Mucosa of rectum (tissue), 2 donors: ENCODE measurements at regions not wholly inside any gene's neighbourhood (a gene's known extent, or its start where the extent isn't known, plus 50 kb on each side); places are given as distances from the start of the nearest gene placed in this dataset.

Experiments
- H3K27ac ChIP-seq, 2 donors: one replicate each; pipeline ENCODE4 v1.7.0; 2013; ENCODE audit warnings: inconsistent platforms in 2 of 2, low read depth in 2 of 2, low read length in 2 of 2
- H3K27me3 ChIP-seq, 2 donors: one replicate each; pipeline ENCODE4 v1.7.0; 2013; ENCODE audit warnings: low read length in 2 of 2; ENCODE audit not compliant: control insufficient read depth in 2 of 2, insufficient read depth in 2 of 2
- H3K36me3 ChIP-seq, 2 donors: one replicate each; pipeline ENCODE4 v1.7.0; 2013; ENCODE audit warnings: low read length in 2 of 2; ENCODE audit not compliant: control insufficient read depth in 2 of 2, insufficient read depth in 2 of 2
- H3K4me1 ChIP-seq, 2 donors: one replicate each; pipeline ENCODE4 v1.7.0; 2013; ENCODE audit warnings: low read length in 2 of 2, mild to moderate bottlenecking in 1 of 2; ENCODE audit not compliant: control insufficient read depth in 2 of 2, insufficient read depth in 2 of 2
- H3K4me3 ChIP-seq, 2 donors: one replicate each; pipeline ENCODE4 v1.7.0; 2013; ENCODE audit warnings: low read length in 2 of 2
- H3K9ac ChIP-seq, 2 donors: one replicate each; pipeline ENCODE4 v1.7.0; 2013; ENCODE audit warnings: low read length in 2 of 2, low read depth in 1 of 2, mild to moderate bottlenecking in 1 of 2
- H3K9me3 ChIP-seq, 2 donors: one replicate each; pipeline ENCODE4 v1.7.0; 2013; ENCODE audit warnings: low read length in 2 of 2; ENCODE audit not compliant: control insufficient read depth in 2 of 2
- donor health status: healthy.
- donor health status: Normal muscosa, but diverticular disease.

GRCh38 chr2:235332240-235332890, 161.5 kb upstream of the AGAP1 start:
- Histone ChIP-seq H3K9me3 (no peaks in the 10 kb centered on the region), H3K27me3 (no peaks in the 10 kb centered on the region), H3K9ac (no peak overlapping the region), H3K27ac (no peak overlapping the region), H3K36me3 (no peaks in the 10 kb centered on the region), H3K4me1 (no peaks in the 10 kb centered on the region), H3K4me3 (no peak overlapping the region)

DNA sequence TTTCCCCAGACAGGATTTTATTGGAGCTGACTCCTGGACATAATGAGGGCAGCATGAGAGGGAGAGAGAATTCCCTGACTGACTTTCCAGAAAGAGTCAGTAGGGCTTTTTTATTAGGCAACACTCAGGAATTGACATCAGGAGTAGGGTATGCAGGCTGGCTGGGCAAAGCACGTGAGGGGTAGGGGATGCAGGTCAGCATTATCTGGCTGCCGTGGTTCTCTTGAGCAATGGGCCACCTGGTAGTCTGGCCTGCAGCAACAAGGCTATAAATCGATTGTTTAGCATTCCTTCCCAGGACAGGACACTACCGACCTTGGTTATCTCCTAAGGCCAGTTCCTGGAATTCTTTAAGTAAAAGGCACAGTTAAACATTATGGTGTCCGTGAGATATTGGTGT, 160.8 kb upstream of the AGAP1 start:
- Histone ChIP-seq H3K9ac (no peak overlapping the region), H3K27ac (no peak overlapping the region), H3K27me3 (no peaks in the 10 kb centered on the region), H3K36me3 (no peaks in the 10 kb centered on the region), H3K4me1 (no peaks in the 10 kb centered on the region), H3K4me3 (no peak overlapping the region), H3K9me3 (no peaks in the 10 kb centered on the region)

DNA sequence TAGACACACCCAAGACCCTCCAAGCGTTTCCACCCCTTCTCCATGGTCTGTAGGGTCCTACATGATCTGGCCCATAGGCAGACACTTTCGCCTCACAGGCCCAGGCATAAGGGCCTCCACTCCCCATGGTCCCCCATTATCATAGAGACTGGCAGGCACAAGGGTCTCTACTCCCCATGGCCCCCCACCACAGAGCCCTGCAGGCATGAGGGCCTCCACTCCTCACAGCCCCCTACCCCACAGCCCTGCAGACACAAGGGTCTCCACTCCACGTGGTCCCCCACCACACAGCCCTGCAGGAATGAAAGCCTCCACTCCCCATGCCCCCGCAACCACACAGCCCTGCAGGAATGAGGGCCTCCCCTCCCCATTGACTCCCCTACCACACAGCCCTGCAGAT, 159.7 kb upstream of the AGAP1 start:
- Histone ChIP-seq H3K36me3 (no peaks in the 10 kb centered on the region), H3K4me1 (no peaks in the 10 kb centered on the region), H3K9ac (no peak overlapping the region), H3K27me3 (no peaks in the 10 kb centered on the region), H3K9me3 (no peaks in the 10 kb centered on the region), H3K4me3 (no peak overlapping the region), H3K27ac (no peak overlapping the region)

- Histone ChIP-seq H3K27ac (no peak overlapping the region), H3K4me3 (no peak overlapping the region), H3K9ac (no peak overlapping the region), H3K36me3 (no peaks in the 10 kb centered on the region), H3K9me3 (no peaks in the 10 kb centered on the region), H3K4me1 (no peaks in the 10 kb centered on the region), H3K27me3 (no peaks in the 10 kb centered on the region)
These were observed 150.6 kb upstream of the AGAP1 start for GRCh38 chr2:235343156-235343774.

DNA sequence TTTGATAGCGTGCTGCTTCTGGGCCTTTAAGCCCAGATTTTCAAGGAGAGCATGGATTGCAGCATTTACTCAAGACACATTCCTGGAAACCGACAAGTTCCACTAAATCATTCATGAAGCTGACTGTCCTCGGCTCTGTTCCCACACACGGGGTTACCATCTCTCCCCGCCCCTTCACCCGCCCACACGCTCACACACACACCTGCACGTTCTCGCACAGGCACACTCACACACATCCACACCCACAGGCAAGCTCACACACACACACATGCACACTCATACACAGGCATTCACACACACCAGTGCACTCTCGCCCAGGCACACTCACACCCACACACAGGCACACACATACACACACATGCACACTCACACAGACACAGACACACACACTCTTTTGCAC, 150.0 kb upstream of the AGAP1 start:
- Histone ChIP-seq H3K4me1 (no peaks in the 10 kb centered on the region), H3K27ac (no peak overlapping the region), H3K9me3 (no peaks in the 10 kb centered on the region), H3K9ac (no peak overlapping the region), H3K27me3 (no peaks in the 10 kb centered on the region), H3K36me3 (no peaks in the 10 kb centered on the region), H3K4me3 (no peak overlapping the region)

DNA sequence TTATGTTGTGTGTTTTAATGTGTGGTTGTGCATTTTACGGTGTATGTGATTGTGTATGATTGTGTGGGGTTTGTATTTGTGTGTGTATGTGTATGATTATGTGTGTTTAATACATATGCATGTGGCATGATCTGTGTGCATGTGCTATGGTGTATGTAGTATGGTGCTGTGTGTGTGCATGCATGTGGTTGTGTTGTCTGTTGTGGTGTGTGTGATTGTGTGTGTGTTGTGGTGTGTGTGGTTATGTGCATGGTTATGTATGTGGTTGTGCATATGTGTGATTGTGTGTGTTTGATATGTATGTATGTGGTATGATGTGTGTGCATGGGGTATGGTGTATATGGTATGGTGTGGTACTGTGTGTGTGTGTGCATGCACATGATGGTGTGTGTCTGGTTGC, 148.1 kb upstream of the AGAP1 start:
- H3K4me3 ChIP-seq = no peak overlapping the region
- no peaks in the 10 kb centered on the region for H3K9me3 ChIP-seq
- no peaks in the 10 kb centered on the region for H3K4me1 ChIP-seq
- H3K27ac ChIP-seq = no peak overlapping the region
- H3K9ac ChIP-seq = no peak overlapping the region
- H3K27me3 ChIP-seq = no peaks in the 10 kb centered on the region
- H3K36me3 ChIP-seq = no peaks in the 10 kb centered on the region

GRCh38 chr2:235347691-235348090, 146.2 kb upstream of the AGAP1 start:
- H3K27me3 ChIP-seq = no peaks in the 10 kb centered on the region
- no peaks in the 10 kb centered on the region for H3K9me3 ChIP-seq
- H3K9ac ChIP-seq = no peak overlapping the region
- H3K27ac ChIP-seq = no peak overlapping the region
- H3K4me1 ChIP-seq = no peaks in the 10 kb centered on the region
- no peaks in the 10 kb centered on the region for H3K36me3 ChIP-seq
- H3K4me3 ChIP-seq = no peak overlapping the region

DNA sequence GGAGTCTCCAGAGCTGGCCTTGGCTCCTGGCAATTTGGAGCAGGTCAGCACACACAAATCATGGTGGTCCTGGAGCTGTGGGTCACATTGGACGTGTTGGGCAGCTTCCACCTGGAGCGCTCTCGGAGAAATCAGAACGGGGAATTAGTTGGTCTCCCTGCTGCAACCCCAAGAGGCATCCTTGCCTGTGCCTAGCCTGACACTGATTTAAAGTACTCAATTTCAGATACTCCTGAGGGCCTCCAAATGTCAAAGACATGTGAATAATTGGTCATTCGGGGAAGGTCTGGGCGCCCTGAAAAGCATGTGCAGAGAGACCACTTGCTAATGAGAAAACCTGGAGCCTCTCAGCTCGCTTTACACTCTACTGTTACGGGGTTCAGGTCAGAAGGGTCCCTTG, 145.5 kb upstream of the AGAP1 start:
- Histone ChIP-seq H3K27me3 (no peaks in the 10 kb centered on the region), H3K9me3 (no peaks in the 10 kb centered on the region), H3K27ac (no peak overlapping the region), H3K36me3 (no peaks in the 10 kb centered on the region), H3K9ac (no peak overlapping the region), H3K4me3 (no peak overlapping the region), H3K4me1 (no peaks in the 10 kb centered on the region)

DNA sequence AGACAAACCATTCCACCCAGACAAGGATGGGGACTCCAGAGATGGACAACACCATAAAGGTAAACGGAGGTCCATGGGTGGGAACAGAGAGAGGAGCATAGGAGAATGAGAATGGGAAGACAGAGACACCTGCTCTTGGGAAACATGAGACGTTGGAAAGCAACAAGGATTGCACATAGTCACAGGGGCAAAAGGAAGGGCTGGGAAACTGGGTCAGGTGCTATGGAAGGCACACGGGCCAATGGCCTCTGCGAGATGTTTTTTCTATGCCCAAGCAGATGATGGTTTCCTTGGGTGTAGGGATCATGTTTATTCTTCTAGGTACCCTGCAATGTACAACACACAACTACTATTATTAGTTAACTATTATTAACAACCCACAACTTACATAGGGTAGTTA, 143.6 kb upstream of the AGAP1 start:
- H3K27me3 ChIP-seq = no peaks in the 10 kb centered on the region
- no peak overlapping the region for H3K9ac ChIP-seq
- no peaks in the 10 kb centered on the region for H3K36me3 ChIP-seq
- no peak overlapping the region for H3K4me3 ChIP-seq
- no peak overlapping the region for H3K27ac ChIP-seq
- no peaks in the 10 kb centered on the region for H3K9me3 ChIP-seq
- H3K4me1 ChIP-seq = no peaks in the 10 kb centered on the region

DNA sequence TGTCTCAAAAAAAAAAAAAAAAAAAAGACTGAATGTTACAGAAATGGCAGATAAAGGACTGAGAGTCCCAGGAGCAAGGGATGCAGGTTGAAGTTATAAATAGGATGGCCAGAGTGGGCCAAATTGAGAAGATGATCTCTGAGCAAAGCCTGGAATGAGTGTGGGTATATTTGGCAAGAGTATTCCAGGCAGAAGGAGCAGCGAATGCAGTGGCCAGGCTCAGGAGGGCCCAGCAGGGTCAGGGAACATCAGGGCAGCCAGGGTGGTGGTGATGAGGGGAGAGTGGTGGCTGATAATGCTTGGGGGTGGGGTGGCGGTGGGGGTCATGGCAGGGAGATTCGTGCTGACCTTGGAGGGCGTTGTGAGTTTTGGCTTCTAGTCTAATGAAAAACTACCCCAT, 141.3 kb upstream of the AGAP1 start:
- Histone ChIP-seq H3K4me1 (no peaks in the 10 kb centered on the region), H3K9me3 (no peaks in the 10 kb centered on the region), H3K27ac (no peak overlapping the region), H3K9ac (no peak overlapping the region), H3K4me3 (no peak overlapping the region), H3K27me3 (no peaks in the 10 kb centered on the region), H3K36me3 (no peaks in the 10 kb centered on the region)
